ENCODE measurements at regions not wholly inside any gene's neighbourhood (a gene's known extent, or its start where the extent isn't known, plus 50 kb on each side); places are given as distances from the start of the nearest gene placed in this dataset.

DNA sequence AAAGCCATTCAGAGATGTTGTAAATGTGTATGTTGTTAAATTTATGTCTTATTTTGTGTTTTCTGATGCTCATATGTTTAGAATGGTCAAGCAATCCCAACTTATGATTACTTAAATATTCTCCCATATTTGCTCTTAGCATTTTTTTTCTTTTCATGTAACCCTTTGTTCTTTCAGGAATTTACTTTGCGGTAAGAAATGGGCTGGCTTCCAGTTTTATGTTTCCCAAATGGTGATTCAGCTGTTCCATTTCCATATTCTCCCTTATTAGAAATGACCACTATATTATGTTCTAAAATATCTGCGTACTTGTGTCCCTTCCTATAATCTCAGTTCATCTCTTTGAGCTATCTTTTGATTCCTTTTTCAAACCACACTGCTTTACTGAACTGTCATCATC lies 113.7 kb downstream of the CDH26 start:
- no peak for DNase-seq (ENCODE audit: extremely low spot score)
- POLR2A ChIA-PET: no interaction called here
- CTCF ChIA-PET: interaction anchor here (2.5 kb wide), 1 partner anchor 15 kb away, joined by 13 read pairs; no protein-coding TSS in a partner anchor
- TF ChIP-seq, protein P1, sequence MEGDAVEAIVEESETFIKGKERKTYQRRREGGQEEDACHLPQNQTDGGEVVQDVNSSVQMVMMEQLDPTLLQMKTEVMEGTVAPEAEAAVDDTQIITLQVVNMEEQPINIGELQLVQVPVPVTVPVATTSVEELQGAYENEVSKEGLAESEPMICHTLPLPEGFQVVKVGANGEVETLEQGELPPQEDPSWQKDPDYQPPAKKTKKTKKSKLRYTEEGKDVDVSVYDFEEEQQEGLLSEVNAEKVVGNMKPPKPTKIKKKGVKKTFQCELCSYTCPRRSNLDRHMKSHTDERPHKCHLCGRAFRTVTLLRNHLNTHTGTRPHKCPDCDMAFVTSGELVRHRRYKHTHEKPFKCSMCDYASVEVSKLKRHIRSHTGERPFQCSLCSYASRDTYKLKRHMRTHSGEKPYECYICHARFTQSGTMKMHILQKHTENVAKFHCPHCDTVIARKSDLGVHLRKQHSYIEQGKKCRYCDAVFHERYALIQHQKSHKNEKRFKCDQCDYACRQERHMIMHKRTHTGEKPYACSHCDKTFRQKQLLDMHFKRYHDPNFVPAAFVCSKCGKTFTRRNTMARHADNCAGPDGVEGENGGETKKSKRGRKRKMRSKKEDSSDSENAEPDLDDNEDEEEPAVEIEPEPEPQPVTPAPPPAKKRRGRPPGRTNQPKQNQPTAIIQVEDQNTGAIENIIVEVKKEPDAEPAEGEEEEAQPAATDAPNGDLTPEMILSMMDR (IDR thresholded peaks at IDR 0.05; ENCODE audit: control extremely low read depth, extremely low read depth, low read depth, missing control alignments): no peak

DNA sequence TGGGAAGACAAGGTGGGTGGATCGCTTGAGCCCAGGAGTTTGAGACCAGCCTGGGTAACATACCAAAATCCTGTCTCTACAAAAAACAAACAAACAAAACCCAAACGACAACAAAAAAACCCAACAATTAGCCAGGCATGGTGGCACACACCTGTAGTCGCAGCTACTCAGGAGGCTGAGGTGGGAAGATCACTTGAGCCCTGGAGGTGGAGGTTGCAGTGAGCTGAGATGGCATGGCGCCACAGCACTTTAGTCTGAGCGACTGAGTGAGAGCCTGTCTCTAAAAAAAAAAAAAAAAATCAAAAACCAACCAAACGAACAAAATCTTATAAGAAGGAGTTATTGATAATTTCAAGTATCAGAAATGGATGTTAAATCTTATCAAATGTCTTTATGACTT lies 114.9 kb downstream of the CDH26 start:
- TF ChIP-seq, protein P1 (IDR thresholded peaks at IDR 0.05; ENCODE audit: control extremely low read depth, extremely low read depth, low read depth, missing control alignments): no peak
- ChIA-PET POLR2A (no interaction called here), CTCF (interaction anchor here (2.5 kb wide), 1 partner anchor 16 kb away, joined by 13 read pairs; no protein-coding TSS in a partner anchor)
- no peak for DNase-seq (ENCODE audit: extremely low spot score)

DNA sequence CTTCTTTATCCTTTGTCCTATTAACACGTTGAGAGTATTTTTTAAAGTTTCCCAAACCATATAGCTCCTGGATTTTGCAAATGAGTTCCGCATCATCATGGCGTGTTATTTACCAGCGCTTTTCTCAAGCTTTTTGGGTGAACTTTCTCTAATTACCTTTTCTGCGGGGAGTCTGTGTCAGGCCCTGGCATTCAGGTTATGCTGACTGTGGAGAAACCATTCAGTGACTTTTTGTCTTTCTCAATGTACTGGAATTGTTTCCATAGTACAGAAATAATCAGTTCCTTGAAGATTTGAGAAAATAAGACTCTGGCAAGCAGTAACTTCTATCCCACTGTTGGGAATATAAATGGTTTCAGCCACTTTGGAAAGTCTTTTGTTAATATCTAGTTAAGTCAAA lies 115.3 kb downstream of the CDH26 start:
- CTCF ChIA-PET: no interaction called here
- TF ChIP-seq, protein P1 (IDR thresholded peaks at IDR 0.05; ENCODE audit: control extremely low read depth, extremely low read depth, low read depth, missing control alignments): no peak

DNA sequence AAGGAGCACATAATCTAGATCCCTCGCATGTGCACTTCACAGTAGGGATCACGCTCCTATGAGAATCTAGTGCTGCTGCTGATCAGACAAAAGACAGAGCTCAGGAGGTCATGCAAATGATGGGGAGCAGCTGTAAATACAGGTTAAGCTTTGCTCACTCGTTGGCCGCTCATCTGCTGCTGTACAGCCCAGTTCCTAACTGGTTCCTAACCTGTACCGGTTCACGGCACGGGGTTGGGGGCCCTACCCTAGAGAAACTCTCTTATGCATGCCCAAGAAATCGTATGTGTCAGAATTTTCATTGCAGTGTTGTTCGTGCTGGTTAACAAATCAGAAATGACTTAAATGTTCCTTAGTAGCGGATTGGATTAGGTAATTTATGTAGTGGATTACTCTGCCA lies 116.1 kb downstream of the CDH26 start:
- no peak for DNase-seq (ENCODE audit: extremely low spot score)
- TF ChIP-seq, protein P1 (IDR thresholded peaks at IDR 0.05; ENCODE audit: control extremely low read depth, extremely low read depth, low read depth, missing control alignments): no peak
- ChIA-PET POLR2A (no interaction called here), CTCF (no interaction called here)

More for the DNA sequence above, 115.3 kb downstream of the CDH26 start:
- no peak for DNase-seq (ENCODE audit: extremely low spot score)
- POLR2A ChIA-PET: no interaction called here

DNA sequence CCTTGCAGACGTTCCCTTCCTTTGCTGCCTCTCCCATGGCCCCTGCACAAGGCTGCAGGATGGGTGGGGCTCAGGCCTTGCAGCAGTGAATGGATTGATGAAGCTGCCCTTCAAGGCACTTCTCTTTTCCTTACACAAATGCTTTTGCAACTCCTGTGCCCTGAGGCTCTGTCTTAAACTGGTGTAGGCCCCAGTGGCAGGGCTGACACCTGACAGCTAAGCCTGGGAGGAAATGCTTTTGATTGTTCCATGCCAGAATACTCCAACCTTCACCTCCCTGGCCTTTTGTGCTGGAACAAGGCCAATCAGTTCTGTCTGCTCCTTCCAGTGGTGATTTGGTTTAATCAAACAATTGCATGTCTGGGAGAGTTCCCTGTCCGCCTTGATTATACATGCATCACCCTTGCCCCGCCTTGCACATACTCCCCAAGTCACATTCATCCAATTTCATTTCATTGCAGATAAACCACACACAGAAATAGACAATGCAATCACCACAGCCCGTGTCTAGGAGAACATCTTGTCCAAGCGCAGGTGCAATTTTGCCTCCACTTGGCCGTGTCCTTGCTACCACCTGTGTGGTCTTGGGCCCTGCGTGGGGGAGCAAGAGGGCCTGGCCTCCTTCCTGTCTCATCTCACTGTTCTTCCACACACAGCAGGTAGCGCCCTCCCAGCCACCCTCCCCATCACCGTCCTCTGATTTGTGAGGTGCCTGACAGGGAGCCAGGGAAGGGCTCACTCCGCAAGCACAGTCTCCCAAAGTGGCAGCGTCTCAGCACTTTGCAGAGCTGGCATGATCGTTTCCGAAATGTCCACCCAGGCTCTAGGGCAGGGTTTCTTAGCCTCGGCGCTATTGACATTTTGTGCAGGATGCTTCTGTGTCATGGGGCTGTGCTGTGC lies 120.4 kb downstream of the CDH26 start:
- no peak for DNase-seq (ENCODE audit: extremely low spot score)
- ChIA-PET POLR2A (no interaction called here), CTCF (no interaction called here)
- TF ChIP-seq, protein P1 (IDR thresholded peaks at IDR 0.05; ENCODE audit: control extremely low read depth, extremely low read depth, low read depth, missing control alignments): no peak

DNA sequence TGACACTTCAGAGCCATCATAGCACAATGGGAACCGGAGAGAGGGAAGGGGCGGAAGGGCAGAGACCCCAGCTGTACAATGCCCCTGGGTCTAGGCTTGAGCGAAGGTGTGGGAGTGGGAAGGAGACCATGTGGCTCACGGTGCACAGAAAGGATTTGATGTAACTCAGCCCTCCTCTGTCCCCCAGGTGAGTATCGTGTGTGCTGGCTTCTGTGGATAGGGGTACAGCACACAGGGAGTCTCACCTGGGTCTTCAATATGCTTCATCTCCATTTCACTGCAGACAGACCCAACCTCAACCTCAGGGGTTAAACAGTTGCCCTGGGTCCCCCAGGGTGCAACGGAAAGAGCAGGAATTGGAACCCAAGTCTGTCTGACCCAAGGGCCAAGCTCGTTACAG lies 122.2 kb downstream of the CDH26 start:
- TF ChIP-seq, protein P1 (IDR thresholded peaks at IDR 0.05; ENCODE audit: control extremely low read depth, extremely low read depth, low read depth, missing control alignments): no peak
- POLR2A ChIA-PET: no interaction called here
- DNase-seq (ENCODE audit: extremely low spot score): no peak
- CTCF ChIA-PET: interaction anchor here (1.1 kb wide), 1 partner anchor 10 kb away, joined by 3 read pairs; no protein-coding TSS in a partner anchor
